NCI-H524 (cell line): ENCODE measurements at regions not wholly inside any gene's neighbourhood (a gene's known extent, or its start where the extent isn't known, plus 50 kb on each side); places are given as distances from the start of the nearest gene placed in this dataset.

ENCODE experiments used
- DNase-seq, 2 experiments: peaks; one replicate each; lab custom pipeline; 2025; lab: John Stamatoyannopoulos, UW

- peak in 1 of 2 experiments; percentile 15 for DNase-seq
Measured at GRCh38 chr1:5286244-5286643, 631.8 kb downstream of the AJAP1 start.

GRCh38 chr1:5274527-5274926 lies 620.1 kb downstream of the AJAP1 start:
- no peak for DNase-seq

- no peak for DNase-seq
Measured at GRCh38 chr1:5273280-5274003, 619.0 kb downstream of the AJAP1 start.

- no peak for DNase-seq
Measured at GRCh38 chr1:5272325-5272724, 617.9 kb downstream of the AJAP1 start.

GRCh38 chr1:5271264-5271663 lies 616.9 kb downstream of the AJAP1 start:
- DNase-seq, result no peak

GRCh38 chr1:5269901-5270300 lies 615.5 kb downstream of the AJAP1 start:
- DNase-seq, result no peak

- no peak for DNase-seq
Measured at GRCh38 chr1:5267603-5268235, 613.3 kb downstream of the AJAP1 start.

GRCh38 chr1:5265438-5266075 lies 611.1 kb downstream of the AJAP1 start:
- DNase-seq, result no peak

GRCh38 chr1:5264476-5264875 lies 610.1 kb downstream of the AJAP1 start:
- no peak for DNase-seq

GRCh38 chr1:5256793-5257192 lies 602.4 kb downstream of the AJAP1 start:
- no peak for DNase-seq

GRCh38 chr1:5254975-5255374 lies 600.6 kb downstream of the AJAP1 start:
- no peak for DNase-seq

- no peak for DNase-seq
Measured at GRCh38 chr1:5254131-5254725, 599.8 kb downstream of the AJAP1 start.

- no peak for DNase-seq
Measured at GRCh38 chr1:5253036-5253435, 598.6 kb downstream of the AJAP1 start.

- DNase-seq, result no peak
Measured at GRCh38 chr1:5250336-5250735, 595.9 kb downstream of the AJAP1 start.

- no peak for DNase-seq
Measured at GRCh38 chr1:5245348-5245747, 590.9 kb downstream of the AJAP1 start.

- no peak for DNase-seq
Measured at GRCh38 chr1:5244631-5245285, 590.3 kb downstream of the AJAP1 start.

- no peak for DNase-seq
Measured at GRCh38 chr1:5242850-5243249, 588.4 kb downstream of the AJAP1 start.

GRCh38 chr1:5239911-5240310 lies 585.5 kb downstream of the AJAP1 start:
- DNase-seq, result no peak

GRCh38 chr1:5238351-5239130 lies 584.1 kb downstream of the AJAP1 start:
- DNase-seq, result peak; percentile 7 to 19

- no peak for DNase-seq
Measured at GRCh38 chr1:5235355-5235899, 581.0 kb downstream of the AJAP1 start.

- no peak for DNase-seq
Measured at GRCh38 chr1:5232537-5232936, 578.1 kb downstream of the AJAP1 start.
